ENCODE measurements at regions not wholly inside any gene's neighbourhood (a gene's known extent, or its start where the extent isn't known, plus 50 kb on each side); places are given as distances from the start of the nearest gene placed in this dataset.

DNA sequence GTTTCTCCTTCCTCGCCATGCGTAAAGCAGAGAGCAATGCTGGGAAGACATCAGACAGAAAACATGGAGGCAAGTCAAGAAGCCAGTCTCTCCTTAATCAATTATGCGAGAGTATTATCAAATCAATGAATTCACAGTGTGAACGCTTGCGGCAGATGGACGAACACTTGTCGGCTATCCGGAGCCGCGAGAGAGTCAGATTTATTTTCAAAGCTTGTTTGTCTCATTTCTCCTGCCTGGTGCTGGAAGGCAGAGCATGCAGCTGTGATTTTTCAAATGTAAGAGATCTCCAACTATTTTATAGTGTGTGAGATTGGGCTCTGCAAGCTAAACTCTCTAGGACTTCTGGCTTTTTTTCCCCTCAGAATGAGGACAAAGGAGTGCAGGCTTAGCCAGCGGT is 252.3 kb downstream of the SNX10 start:
- POLR2A ChIA-PET, result no interaction called here
- CTCF ChIA-PET, result no interaction called here
- Mint-ChIP-seq H3K4me3 (no peak overlapping the region), H3K9me3 (no peaks in the 10 kb centered on the region), H3K4me1 (no peaks in the 10 kb centered on the region), H3K27ac (no peak overlapping the region), H3K27me3 (peaks cover 53% of the 10 kb centered on the region), H3K36me3 (ENCODE audit: low read depth) (no peaks in the 10 kb centered on the region)
- ATAC-seq (ENCODE audit: low read depth) (no peak), DNase-seq (no peak)
- intact Hi-C loops (cut with micrococcal nuclease), result no loop called here
- no peak for TF ChIP-seq CTCF (IDR thresholded peaks at IDR 0.05)

DNA sequence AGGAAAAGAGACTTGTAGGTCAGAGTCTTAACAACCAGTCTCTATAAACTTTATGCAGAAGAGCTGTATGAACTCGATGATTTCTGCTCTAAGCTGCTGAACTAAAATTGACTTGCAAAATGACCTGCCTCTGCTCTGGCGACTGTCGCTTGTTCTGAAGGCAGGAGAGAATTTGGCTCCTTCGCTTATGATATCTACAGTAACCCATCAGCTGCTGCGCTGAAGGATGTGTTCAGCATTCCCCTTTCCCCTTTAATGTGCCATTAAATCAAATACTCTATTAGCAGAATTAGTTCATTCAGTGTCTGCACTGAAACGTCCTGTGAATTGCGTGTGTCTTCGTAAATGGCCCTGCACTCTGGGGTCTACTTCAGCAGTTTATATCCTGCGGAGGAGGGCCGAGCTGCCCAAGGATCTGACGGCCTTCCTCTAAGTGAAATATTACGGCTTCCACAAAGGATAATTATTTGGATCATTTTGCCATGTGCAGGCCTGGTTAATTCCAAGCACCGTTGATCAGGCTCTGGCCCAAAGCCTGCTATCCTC is 254.9 kb downstream of the SNX10 start:
- Mint-ChIP-seq H3K36me3 (ENCODE audit: low read depth) (no peaks in the 10 kb centered on the region), H3K9me3 (no peaks in the 10 kb centered on the region), H3K27ac (no peak overlapping the region), H3K4me1 (no peaks in the 10 kb centered on the region), H3K4me3 (no peak overlapping the region), H3K27me3 (peaks cover 48% of the 10 kb centered on the region)
- ChIA-PET CTCF (no interaction called here), POLR2A (no interaction called here)
- DNase-seq, result no peak
- intact Hi-C loops (cut with micrococcal nuclease), result no loop called here
- ATAC-seq (ENCODE audit: low read depth), result no peak
- no peak for TF ChIP-seq CTCF (IDR thresholded peaks at IDR 0.05)

DNA sequence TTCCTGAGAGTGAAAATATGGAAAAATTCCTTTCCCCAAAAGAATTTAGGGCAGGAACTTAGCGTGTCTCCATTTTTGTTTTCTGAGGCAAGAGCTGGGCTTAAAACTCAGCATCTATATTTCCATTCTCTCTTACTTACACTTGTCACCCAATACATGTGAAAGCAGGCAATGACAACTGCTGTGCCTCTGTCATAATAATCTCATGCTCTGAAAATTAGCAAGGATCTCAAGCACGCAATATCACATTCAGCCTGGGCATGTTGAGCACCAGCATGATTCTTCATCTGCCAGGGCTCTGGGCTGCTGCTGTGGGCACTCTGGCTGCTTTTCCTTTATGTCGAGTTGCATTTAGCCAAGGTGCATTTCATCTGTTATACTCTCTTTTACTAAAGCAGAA is 255.5 kb downstream of the SNX10 start:
- TF ChIP-seq CTCF (IDR thresholded peaks at IDR 0.05), result no peak
- intact Hi-C loops (cut with micrococcal nuclease), result no loop called here
- Mint-ChIP-seq H3K36me3 (ENCODE audit: low read depth) (no peaks in the 10 kb centered on the region), H3K4me3 (no peak overlapping the region), H3K27me3 (peaks cover 46% of the 10 kb centered on the region), H3K27ac (no peak overlapping the region), H3K9me3 (no peaks in the 10 kb centered on the region), H3K4me1 (no peaks in the 10 kb centered on the region)
- no peak for ATAC-seq (ENCODE audit: low read depth)
- ChIA-PET POLR2A (no interaction called here), CTCF (no interaction called here)
- no peak for DNase-seq

- Mint-ChIP-seq H3K4me1 (no peaks in the 10 kb centered on the region), H3K27me3 (peaks cover 46% of the 10 kb centered on the region), H3K4me3 (no peak overlapping the region), H3K27ac (no peak overlapping the region), H3K9me3 (no peaks in the 10 kb centered on the region), H3K36me3 (ENCODE audit: low read depth) (no peaks in the 10 kb centered on the region)
- no peak for TF ChIP-seq CTCF (IDR thresholded peaks at IDR 0.05)
- ATAC-seq (ENCODE audit: low read depth), result no peak
- POLR2A ChIA-PET, result no interaction called here
- CTCF ChIA-PET, result no interaction called here
- intact Hi-C loops (cut with micrococcal nuclease), result no loop called here
- DNase-seq, result no peak
Observed at GRCh38 chr7:26549281-26549944, 257.8 kb downstream of the SNX10 start.

- ChIA-PET POLR2A (no interaction called here), CTCF (no interaction called here)
- Mint-ChIP-seq H3K36me3 (ENCODE audit: low read depth) (no peaks in the 10 kb centered on the region), H3K9me3 (no peaks in the 10 kb centered on the region), H3K27ac (no peak overlapping the region), H3K4me3 (no peak overlapping the region), H3K4me1 (no peaks in the 10 kb centered on the region), H3K27me3 (peaks cover 48% of the 10 kb centered on the region)
- ATAC-seq (ENCODE audit: low read depth) (no peak), DNase-seq (no peak)
- intact Hi-C loops (cut with micrococcal nuclease), result no loop called here
- TF ChIP-seq CTCF (IDR thresholded peaks at IDR 0.05), result no peak
Observed at GRCh38 chr7:26550492-26550891, 258.8 kb downstream of the SNX10 start.

Data from activated B cell treated with CpG ODN at 0.5 μM for 24 hours (primary cell).